NCI-H146 (cell line): ENCODE measurements at regions not wholly inside any gene's neighbourhood (a gene's known extent, or its start where the extent isn't known, plus 50 kb on each side); places are given as distances from the start of the nearest gene placed in this dataset.
"Not testable (repeated sequence)": the region's sequence is repeated elsewhere in the genome, so short reads cannot be mapped to it uniquely, and the experiment has no call there.

Experiments used
- DNase-seq: peaks from one replicate; lab custom pipeline; 2025; lab: John Stamatoyannopoulos, UW

GRCh38 chr3:96324087-96324486 is 490.3 kb upstream of the EPHA6 start:
- no peak for DNase-seq

DNA sequence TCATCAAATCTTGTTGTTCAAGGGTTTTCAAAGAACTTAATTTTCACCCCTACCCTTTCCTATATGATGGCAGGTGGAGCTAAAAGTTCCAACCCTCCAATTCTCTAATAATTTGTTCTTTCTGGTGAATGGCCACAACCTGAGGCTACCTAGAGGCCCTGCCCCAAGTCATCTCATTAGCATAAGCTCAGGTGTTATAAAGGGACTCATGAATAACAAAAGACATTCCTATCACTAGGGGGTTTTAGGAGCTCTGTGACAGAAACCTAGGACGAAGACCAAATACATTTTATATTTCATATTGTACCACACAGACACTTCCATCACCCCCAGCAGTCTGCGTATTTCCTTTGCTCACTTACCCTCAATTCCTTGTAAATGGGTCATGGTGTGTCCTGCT is 483.6 kb upstream of the EPHA6 start:
- DNase-seq: no peak

GRCh38 chr3:96331341-96331740 is 483.1 kb upstream of the EPHA6 start:
- peak; percentile 0 for DNase-seq

GRCh38 chr3:96334779-96335178 is 479.6 kb upstream of the EPHA6 start:
- DNase-seq: no peak

GRCh38 chr3:96347289-96347688 is 467.1 kb upstream of the EPHA6 start:
- DNase-seq: no peak

DNA sequence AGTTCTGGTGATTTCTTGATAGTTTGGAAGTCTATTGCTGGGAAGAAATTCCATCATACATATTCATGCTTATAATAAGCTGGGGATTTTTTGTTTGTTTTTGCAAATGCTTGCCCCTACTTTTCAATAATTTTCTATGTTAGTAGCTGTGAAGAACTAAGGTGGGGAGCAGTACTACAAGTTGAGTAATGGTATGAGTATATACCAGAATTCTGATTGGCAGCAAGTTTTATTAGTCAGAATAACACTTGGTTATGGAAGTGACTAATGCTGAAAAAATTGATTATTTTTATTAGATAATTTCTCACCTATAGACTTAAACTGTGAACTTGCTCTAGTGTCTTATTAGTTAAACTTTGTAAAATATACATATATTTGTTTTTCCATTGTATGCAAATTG is 462.8 kb upstream of the EPHA6 start:
- not testable (repeated sequence) for DNase-seq

GRCh38 chr3:96354106-96354505 is 460.3 kb upstream of the EPHA6 start:
- DNase-seq: no peak

- no peak for DNase-seq
Observed at GRCh38 chr3:96354742-96355141, 459.7 kb upstream of the EPHA6 start.

DNA sequence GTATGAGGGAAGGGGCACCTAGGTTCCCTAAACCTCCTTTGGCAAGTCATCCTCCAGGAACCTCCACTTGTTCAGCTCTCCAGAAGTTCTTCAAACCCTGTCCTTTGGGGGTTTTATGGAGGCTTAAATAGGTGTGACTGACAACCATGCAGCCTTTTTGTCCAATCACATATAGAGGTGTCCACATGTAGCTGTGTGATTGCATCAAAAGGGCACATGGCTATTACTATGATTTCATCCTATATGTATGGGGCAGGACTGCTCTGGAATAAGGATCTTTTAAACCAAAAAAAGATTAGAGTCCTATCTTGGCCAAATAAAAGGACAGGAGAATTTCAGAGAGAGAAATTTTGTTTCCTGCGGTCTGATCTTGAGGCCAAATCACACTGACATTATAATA is 453.2 kb upstream of the EPHA6 start:
- DNase-seq: no peak

DNA sequence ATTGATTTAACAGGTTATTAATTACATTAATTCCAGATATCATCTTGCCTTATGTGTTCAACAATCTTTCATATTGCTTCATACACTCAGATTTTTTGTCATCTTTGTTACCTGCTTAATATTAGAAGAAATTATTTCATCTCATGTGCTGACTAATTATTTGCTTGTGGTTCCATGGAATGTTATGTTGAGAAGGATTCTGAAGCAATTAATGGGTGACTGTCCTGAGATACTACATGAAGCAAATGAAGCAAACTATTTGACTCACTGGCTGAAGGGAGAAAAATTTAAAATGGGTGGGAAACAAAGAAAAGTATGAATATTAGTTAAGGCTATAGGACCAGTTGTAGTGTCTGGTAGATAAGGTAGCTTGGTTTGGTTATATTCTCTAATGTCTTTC is 443.8 kb upstream of the EPHA6 start:
- no peak for DNase-seq

DNA sequence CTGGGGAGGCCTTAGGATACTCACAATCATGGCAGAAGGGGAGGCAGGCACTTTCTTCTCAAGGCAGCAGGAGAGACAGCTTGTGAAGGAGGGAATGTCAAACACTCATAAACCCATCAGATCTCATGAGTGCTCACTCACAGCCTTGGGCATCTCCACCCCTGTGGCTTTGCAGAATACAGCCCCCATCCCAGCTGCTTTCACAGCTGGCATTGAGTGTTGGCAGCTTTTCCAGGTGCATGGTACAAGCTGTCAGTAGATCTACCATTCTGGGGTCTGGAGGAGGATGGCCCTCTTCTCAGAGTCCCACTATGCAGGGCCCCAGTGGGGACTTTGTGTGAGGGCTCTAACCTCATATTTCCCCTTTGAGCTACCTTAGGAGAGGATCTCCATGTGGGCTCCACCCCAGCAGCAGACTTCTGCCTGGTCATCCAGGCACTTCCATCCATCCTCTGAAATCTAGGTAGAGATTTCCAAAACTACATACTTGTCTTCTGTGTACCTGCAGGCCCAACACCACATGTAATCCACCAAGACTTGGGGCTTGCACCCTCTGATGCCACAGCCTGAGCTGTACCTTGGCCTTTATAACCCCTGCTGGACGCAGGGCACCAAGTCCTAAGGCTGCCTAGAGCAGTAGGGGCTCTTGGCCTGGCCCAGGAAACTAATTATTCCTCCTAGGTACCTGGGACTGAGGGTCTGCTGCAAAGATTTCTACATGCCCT is 404.2 kb upstream of the EPHA6 start:
- no peak for DNase-seq

GRCh38 chr3:96416549-96417255 is 397.7 kb upstream of the EPHA6 start:
- no peak for DNase-seq

GRCh38 chr3:96428097-96428496 is 386.3 kb upstream of the EPHA6 start:
- DNase-seq: no peak

GRCh38 chr3:96430079-96430478 is 384.3 kb upstream of the EPHA6 start:
- DNase-seq: no peak

DNA sequence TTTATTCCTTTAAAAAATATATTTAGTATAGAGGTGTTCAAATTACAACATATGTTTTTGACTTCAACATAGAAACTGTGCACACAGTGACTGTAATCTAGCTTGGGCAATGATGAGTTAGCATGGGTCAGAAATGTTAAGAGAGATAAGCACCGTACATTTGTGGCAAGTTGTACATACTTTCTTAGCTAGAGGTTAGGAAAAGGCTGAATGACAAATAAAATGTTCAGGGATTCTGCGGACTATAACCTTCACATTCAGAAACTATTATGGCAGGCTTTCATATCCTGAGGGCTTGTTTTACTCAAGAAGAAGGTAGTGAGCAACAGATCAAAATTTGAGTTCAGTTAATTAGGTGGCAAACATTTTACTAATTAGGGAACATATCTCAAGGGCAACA is 379.7 kb upstream of the EPHA6 start:
- no peak for DNase-seq

- no peak for DNase-seq
Observed at GRCh38 chr3:96449346-96449745, 365.0 kb upstream of the EPHA6 start.

GRCh38 chr3:96449803-96450202 is 364.6 kb upstream of the EPHA6 start:
- peak; percentile 74 for DNase-seq

DNA sequence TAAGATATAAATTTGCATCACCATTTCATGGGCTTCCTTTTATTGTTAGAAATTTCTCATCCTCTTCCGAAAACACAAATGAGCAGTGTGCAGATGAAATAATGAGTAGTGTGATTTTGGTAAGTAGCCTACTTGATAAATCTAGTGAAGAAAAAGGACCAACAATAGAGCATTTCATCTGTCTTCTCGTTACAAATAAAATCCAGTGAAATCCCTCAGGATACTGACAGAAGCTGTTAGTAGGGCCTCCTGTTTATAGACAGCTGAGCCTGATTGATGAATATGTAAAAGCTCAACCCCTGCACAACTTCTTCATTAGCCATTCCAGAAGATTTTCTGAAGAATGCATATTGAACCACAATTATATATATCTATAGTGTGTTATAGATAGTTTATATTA is 363.7 kb upstream of the EPHA6 start:
- no peak for DNase-seq

DNA sequence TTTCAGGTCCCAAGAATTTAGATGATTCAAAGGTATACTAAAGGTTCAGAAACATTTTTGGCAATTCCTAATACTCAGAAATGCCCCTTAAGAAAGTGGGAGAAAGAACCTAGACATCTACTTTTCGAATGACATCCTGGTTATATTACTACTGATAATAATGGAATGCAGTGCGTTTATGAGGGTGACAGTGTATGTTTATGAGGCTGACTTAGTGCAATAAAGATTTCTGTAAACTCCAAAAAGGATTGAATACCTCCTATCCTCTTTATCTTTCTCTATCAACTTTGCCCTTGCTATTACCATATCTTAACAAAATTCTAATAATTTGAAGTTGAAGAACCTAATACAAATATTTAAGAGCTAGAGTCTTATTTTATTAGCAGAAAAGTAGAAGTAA is 348.9 kb upstream of the EPHA6 start:
- DNase-seq: no peak

GRCh38 chr3:96466441-96466840 is 348.0 kb upstream of the EPHA6 start:
- no peak for DNase-seq

DNA sequence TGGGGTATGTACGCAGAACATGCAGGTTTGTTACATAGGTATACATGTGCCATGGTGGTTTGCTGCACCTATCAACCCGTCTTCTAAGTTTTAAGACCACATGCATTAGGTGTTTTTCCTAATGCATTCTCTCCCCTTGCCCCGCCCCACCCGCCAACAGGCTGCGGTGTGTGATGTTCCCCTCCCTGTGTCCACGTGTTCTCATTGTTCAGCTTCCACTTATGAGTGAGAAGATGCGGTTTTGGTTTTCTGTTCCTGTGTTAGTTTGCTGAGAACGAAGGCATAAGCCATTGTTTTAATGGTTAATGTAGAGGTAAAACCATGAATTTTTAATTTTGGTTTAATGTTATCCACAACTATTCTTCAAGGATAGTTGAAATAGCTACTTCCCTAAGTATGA is 346.8 kb upstream of the EPHA6 start:
- no peak for DNase-seq

DNA sequence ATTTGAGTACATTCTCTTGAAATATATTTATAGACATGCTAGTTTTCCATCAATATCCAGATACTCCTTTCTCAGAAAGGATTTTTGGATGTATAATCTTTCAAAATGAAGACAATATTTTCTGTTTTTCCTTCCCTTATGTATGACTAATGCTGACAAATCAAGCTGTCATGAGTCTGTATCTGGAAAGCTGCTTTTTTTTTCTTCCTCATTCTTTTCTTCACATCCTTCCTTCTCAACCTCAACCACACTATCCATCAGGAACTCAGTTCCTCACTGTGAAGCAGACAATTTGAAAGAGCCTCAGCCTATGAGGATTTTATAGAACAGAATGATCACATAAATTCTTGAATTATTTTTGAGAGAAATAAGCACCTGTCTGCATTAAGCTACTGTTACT is 335.9 kb upstream of the EPHA6 start:
- no peak for DNase-seq

GRCh38 chr3:96480881-96481280 is 333.5 kb upstream of the EPHA6 start:
- DNase-seq: no peak

GRCh38 chr3:96483191-96483590 is 331.2 kb upstream of the EPHA6 start:
- DNase-seq: not testable (repeated sequence)
